ENCODE measurements at regions not wholly inside any gene's neighbourhood (a gene's known extent, or its start where the extent isn't known, plus 50 kb on each side); places are given as distances from the start of the nearest gene placed in this dataset.

- no peak for TF ChIP-seq EZH2 (IDR thresholded peaks at IDR 0.05; ENCODE audit: insufficient read depth, poor library complexity, severe bottlenecking)
- TF ChIP-seq EZH2phosphoT487 (IDR thresholded peaks at IDR 0.05; ENCODE audit: insufficient read depth, low read depth): no peak
These were observed 125.8 kb upstream of the AVPR1A start for GRCh38 chr12:63276537-63277365.
